Thoracic aorta (tissue), 2 donors: ENCODE measurements at regions not wholly inside any gene's neighbourhood (a gene's known extent, or its start where the extent isn't known, plus 50 kb on each side); places are given as distances from the start of the nearest gene placed in this dataset.

Experiments
- ATAC-seq: fragments of 150-250 bp; one replicate; pipeline ENCODE4 v1.8.0; 2017; ENCODE audit warnings: low read depth; ENCODE audit not compliant: insufficient number of reproducible peaks, low FRiP score
- DNase-seq: peaks from one replicate; pipeline ENCODE4 v3.0.0-alpha.2; 2020; ENCODE audit warnings: low spot score
- H3K27ac ChIP-seq, 2 donors: fragments of 200-600 bp; sonication (generic); 1 replicate in 1 of 2; 2 replicates in 1 of 2; pipeline ENCODE4 v1.5.1; 2016; ENCODE audit warnings: mild to moderate bottlenecking in 2 of 2, moderate library complexity in 2 of 2
- H3K27me3 ChIP-seq: fragments of 200-600 bp; sonication (generic); replicated peaks from 2 replicates; pipeline ENCODE4 v1.6.0; 2016; ENCODE audit warnings: mild to moderate bottlenecking; ENCODE audit not compliant: insufficient read depth
- H3K36me3 ChIP-seq: fragments of 200-600 bp; sonication (generic); one replicate; pipeline ENCODE4 v1.5.1; 2016
- H3K4me1 ChIP-seq, 2 donors: fragments of 200-600 bp; sonication (generic); 1 replicate in 1 of 2; 2 replicates in 1 of 2; pipeline versions ENCODE4 v1.5.1 to v1.6.0; 2016; ENCODE audit warnings: low read depth in 2 of 2, mild to moderate bottlenecking in 1 of 2; ENCODE audit not compliant: control insufficient read depth in 1 of 2
- H3K4me3 ChIP-seq: fragments of 200-600 bp; sonication (generic); 2 replicates; pipeline ENCODE4 v1.5.1; 2016; ENCODE audit warnings: mild to moderate bottlenecking
- H3K9me3 ChIP-seq: fragments of 200-600 bp; sonication (generic); 2 replicates; pipeline ENCODE4 v1.5.1; 2016
- CTCF ChIP-seq: fragments of 200-600 bp; sonication (generic); IDR thresholded peaks from one replicate; pipeline ENCODE4 v1.5.1; 2019; ENCODE audit warnings: antibody characterized with exemption

- ATAC-seq (no peak), DNase-seq (no peak)
- Histone ChIP-seq H3K36me3 (no peaks in the 10 kb centered on the region), H3K27ac (no peak overlapping the region), H3K4me3 (no peak overlapping the region), H3K27me3 (no peaks in the 10 kb centered on the region), H3K9me3 (no peaks in the 10 kb centered on the region), H3K4me1 (no peaks in the 10 kb centered on the region)
- TF ChIP-seq CTCF: no peak
Observed at GRCh38 chr9:90064248-90064647, 459.4 kb downstream of the GADD45G start.

GRCh38 chr9:90064971-90065370 is 460.2 kb downstream of the GADD45G start:
- Histone ChIP-seq H3K27ac (no peak overlapping the region), H3K27me3 (no peaks in the 10 kb centered on the region), H3K9me3 (no peaks in the 10 kb centered on the region), H3K36me3 (no peaks in the 10 kb centered on the region), H3K4me3 (no peak overlapping the region), H3K4me1 (no peaks in the 10 kb centered on the region)
- ATAC-seq: no peak
- DNase-seq: no peak
- TF ChIP-seq CTCF: no peak

GRCh38 chr9:90065851-90066250 is 461.0 kb downstream of the GADD45G start:
- ATAC-seq (no peak), DNase-seq (no peak)
- H3K27ac ChIP-seq: no peak overlapping the region
- H3K4me1 ChIP-seq: no peaks in the 10 kb centered on the region
- no peaks in the 10 kb centered on the region for H3K36me3 ChIP-seq
- no peaks in the 10 kb centered on the region for H3K9me3 ChIP-seq
- TF ChIP-seq CTCF: no peak
- H3K27me3 ChIP-seq: no peaks in the 10 kb centered on the region
- H3K4me3 ChIP-seq: no peak overlapping the region

GRCh38 chr9:90069085-90069484 is 464.3 kb downstream of the GADD45G start:
- TF ChIP-seq CTCF: no peak

GRCh38 chr9:90070056-90070455 is 465.2 kb downstream of the GADD45G start:
- H3K36me3 ChIP-seq: no peaks in the 10 kb centered on the region
- DNase-seq: no peak
- ATAC-seq: no peak
- H3K9me3 ChIP-seq: no peaks in the 10 kb centered on the region
- no peak for TF ChIP-seq CTCF
- no peaks in the 10 kb centered on the region for H3K4me1 ChIP-seq
- H3K4me3 ChIP-seq: no peak overlapping the region
- no peak overlapping the region for H3K27ac ChIP-seq
- H3K27me3 ChIP-seq: no peaks in the 10 kb centered on the region

More at GRCh38 chr9:90069085-90069484, 464.3 kb downstream of the GADD45G start:
- ATAC-seq: no peak
- Histone ChIP-seq H3K27me3 (no peaks in the 10 kb centered on the region), H3K4me1 (no peaks in the 10 kb centered on the region), H3K4me3 (no peak overlapping the region), H3K9me3 (no peaks in the 10 kb centered on the region), H3K36me3 (no peaks in the 10 kb centered on the region), H3K27ac (no peak overlapping the region)
- DNase-seq: no peak
